LNCAP (cell line): ENCODE measurements at regions not wholly inside any gene's neighbourhood (a gene's known extent, or its start where the extent isn't known, plus 50 kb on each side); places are given as distances from the start of the nearest gene placed in this dataset.

Experiments
- TF ChIP-seq, protein P1 (sequence below): fragments of 450-650 bp; IDR thresholded peaks from 2 replicates; pipeline ENCODE4 v1.5.1; 2017; ENCODE audit warnings: mild to moderate bottlenecking

GRCh38 chr10:121679916-121680315 lies 81.7 kb upstream of the FGFR2 start:
- TF ChIP-seq, protein P1, sequence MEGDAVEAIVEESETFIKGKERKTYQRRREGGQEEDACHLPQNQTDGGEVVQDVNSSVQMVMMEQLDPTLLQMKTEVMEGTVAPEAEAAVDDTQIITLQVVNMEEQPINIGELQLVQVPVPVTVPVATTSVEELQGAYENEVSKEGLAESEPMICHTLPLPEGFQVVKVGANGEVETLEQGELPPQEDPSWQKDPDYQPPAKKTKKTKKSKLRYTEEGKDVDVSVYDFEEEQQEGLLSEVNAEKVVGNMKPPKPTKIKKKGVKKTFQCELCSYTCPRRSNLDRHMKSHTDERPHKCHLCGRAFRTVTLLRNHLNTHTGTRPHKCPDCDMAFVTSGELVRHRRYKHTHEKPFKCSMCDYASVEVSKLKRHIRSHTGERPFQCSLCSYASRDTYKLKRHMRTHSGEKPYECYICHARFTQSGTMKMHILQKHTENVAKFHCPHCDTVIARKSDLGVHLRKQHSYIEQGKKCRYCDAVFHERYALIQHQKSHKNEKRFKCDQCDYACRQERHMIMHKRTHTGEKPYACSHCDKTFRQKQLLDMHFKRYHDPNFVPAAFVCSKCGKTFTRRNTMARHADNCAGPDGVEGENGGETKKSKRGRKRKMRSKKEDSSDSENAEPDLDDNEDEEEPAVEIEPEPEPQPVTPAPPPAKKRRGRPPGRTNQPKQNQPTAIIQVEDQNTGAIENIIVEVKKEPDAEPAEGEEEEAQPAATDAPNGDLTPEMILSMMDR: no peak

GRCh38 chr10:121678631-121679174 lies 80.5 kb upstream of the FGFR2 start:
- TF ChIP-seq, protein P1: no peak

DNA sequence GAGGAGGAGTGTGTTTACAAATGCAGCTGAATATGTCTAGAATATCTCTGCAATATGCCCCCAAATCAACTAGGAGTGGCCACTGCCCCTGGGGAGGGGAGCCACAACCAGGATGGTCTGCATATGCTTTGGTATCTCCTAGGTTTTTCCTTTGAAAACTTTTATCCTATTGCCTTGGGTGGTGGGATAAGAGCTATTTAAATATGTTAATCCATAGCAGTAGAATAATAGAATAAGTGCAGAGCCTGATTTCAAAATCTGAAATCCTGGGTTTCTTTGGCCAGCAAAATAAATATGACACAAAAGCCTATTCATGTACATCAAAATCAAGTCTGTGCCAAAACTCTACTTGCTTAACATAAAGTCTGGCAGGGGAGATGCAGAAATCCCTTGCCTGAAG lies 79.6 kb upstream of the FGFR2 start:
- TF ChIP-seq, protein P1: no peak

- TF ChIP-seq, protein P1: no peak
Measured at GRCh38 chr10:121675344-121675743, 77.1 kb upstream of the FGFR2 start.

GRCh38 chr10:121674885-121675284 lies 76.6 kb upstream of the FGFR2 start:
- TF ChIP-seq, protein P1: no peak

DNA sequence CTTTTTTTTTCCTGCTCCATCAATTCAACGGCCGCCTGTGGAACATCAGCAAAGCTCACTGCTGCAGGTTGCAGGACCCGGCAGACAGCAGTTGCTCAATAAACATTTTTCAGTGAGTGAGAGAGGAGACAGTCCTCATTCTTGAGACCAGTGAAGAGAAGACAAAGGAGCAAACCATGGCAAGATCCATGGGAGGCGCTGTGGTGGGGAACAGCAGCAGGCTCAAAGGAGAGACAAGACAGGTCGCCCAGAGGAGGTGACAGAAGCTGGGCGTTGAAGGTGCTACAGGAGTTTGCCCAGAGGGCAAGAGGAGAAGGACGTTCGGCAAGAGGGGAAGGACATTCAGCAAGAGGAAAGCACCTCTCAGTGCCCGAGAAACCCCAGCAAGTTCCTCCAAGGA lies 74.5 kb upstream of the FGFR2 start:
- TF ChIP-seq, protein P1: no peak

GRCh38 chr10:121669028-121669374 lies 70.8 kb upstream of the FGFR2 start:
- TF ChIP-seq, protein P1: no peak

GRCh38 chr10:121668314-121669027 lies 70.2 kb upstream of the FGFR2 start:
- TF ChIP-seq, protein P1: no peak
